ENCODE measurements at regions not wholly inside any gene's neighbourhood (a gene's known extent, or its start where the extent isn't known, plus 50 kb on each side); places are given as distances from the start of the nearest gene placed in this dataset.

GRCh38 chr9:16992138-16992537 is 121.7 kb upstream of the BNC2 start:
- H3K4me1 ChIP-seq = no peaks in the 10 kb centered on the region
- no peaks in the 10 kb centered on the region for H3K36me3 ChIP-seq
- intact Hi-C loops (cut with DNase I) = no loop called here
- no peak for ATAC-seq
- no peaks in the 10 kb centered on the region for H3K27me3 ChIP-seq
- DNase-seq = no peak
- TF ChIP-seq, protein P1, sequence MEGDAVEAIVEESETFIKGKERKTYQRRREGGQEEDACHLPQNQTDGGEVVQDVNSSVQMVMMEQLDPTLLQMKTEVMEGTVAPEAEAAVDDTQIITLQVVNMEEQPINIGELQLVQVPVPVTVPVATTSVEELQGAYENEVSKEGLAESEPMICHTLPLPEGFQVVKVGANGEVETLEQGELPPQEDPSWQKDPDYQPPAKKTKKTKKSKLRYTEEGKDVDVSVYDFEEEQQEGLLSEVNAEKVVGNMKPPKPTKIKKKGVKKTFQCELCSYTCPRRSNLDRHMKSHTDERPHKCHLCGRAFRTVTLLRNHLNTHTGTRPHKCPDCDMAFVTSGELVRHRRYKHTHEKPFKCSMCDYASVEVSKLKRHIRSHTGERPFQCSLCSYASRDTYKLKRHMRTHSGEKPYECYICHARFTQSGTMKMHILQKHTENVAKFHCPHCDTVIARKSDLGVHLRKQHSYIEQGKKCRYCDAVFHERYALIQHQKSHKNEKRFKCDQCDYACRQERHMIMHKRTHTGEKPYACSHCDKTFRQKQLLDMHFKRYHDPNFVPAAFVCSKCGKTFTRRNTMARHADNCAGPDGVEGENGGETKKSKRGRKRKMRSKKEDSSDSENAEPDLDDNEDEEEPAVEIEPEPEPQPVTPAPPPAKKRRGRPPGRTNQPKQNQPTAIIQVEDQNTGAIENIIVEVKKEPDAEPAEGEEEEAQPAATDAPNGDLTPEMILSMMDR (IDR thresholded peaks at IDR 0.05) = no peak
- peaks cover 15% of the 10 kb centered on the region for H3K9me3 ChIP-seq
- no peak overlapping the region for H3K27ac ChIP-seq
- H3K4me3 ChIP-seq = no peak overlapping the region

- Histone ChIP-seq H3K4me3 (no peak overlapping the region), H3K9me3 (no peaks in the 10 kb centered on the region), H3K27me3 (no peaks in the 10 kb centered on the region), H3K36me3 (no peaks in the 10 kb centered on the region), H3K27ac (no peak overlapping the region), H3K4me1 (no peaks in the 10 kb centered on the region)
- ATAC-seq (no peak), DNase-seq (no peak)
- TF ChIP-seq, protein P1 (IDR thresholded peaks at IDR 0.05) = no peak
- intact Hi-C loops (cut with DNase I) = no loop called here
Measured at GRCh38 chr9:16987026-16987425, 116.6 kb upstream of the BNC2 start.

DNA sequence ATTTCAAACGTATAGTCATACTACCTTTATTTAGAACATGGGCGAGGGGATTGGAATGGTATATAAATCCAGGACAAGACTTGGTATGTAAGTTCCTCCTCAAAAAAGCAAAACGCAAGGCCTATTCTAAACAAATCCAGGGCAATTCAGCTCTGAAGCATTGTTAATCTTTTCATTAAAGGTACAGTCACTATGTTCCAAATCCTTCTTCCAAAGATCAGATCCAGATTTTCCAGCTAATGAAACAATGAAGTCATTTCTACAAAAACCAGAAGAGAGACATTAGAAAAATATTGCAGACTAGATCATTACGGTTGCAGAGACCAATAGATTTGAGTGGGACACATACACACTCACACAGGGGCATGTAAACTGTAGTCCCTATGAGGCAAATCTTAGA is 116.1 kb upstream of the BNC2 start:
- TF ChIP-seq, protein P1 (IDR thresholded peaks at IDR 0.05) = no peak
- DNase-seq (no peak), ATAC-seq (no peak)
- Histone ChIP-seq H3K4me1 (no peaks in the 10 kb centered on the region), H3K36me3 (no peaks in the 10 kb centered on the region), H3K4me3 (no peak overlapping the region), H3K27me3 (no peaks in the 10 kb centered on the region), H3K27ac (no peak overlapping the region), H3K9me3 (no peaks in the 10 kb centered on the region)
- intact Hi-C loops (cut with DNase I) = no loop called here

DNA sequence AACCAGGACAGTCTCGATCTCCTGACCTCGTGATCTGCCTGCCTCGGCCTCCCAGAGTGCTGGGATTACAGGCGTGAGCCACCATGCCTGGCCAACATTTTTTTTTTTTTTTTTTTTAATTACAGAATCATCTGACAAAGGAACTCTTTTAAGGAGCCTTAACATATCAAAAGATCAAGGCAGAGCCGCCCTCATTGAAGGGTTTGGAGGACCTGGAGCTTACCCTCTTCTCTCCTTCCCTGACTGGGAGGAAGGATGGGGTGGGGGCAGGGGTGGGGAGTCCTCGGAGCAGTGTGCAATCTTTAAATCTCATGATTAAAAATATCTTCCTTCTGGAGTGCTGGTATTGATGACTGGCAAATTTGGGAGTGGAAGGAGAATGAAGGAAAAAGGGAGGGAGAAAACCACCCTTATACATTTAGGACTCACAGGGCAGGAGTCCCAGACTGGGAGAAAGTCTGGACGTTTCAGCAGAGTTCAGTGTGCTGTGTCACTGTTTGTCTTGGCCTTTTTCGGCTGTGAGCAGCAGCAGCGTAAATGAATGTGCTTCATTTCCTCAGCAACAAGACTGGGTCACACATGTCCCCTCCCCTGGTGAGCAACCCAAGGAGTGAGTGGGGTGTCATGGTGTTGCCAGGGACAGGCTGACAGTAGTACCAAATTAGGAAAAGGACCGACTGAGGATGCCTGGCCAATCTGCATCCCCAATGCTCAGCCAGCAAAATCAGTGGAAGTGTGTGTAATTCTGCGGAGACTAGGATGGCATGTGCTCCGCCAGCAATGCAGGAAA is 115.3 kb upstream of the BNC2 start:
- Histone ChIP-seq H3K27ac (no peak overlapping the region), H3K4me1 (no peaks in the 10 kb centered on the region), H3K27me3 (no peaks in the 10 kb centered on the region), H3K4me3 (no peak overlapping the region), H3K36me3 (no peaks in the 10 kb centered on the region), H3K9me3 (no peaks in the 10 kb centered on the region)
- intact Hi-C loops (cut with DNase I) = no loop called here
- DNase-seq (no peak), ATAC-seq (no peak)
- TF ChIP-seq, protein P1 (IDR thresholded peaks at IDR 0.05) = no peak

GRCh38 chr9:16982780-16983310 is 112.4 kb upstream of the BNC2 start:
- H3K9me3 ChIP-seq = no peaks in the 10 kb centered on the region
- ATAC-seq (no peak), DNase-seq (no peak)
- TF ChIP-seq, protein P1 (IDR thresholded peaks at IDR 0.05) = no peak
- H3K27ac ChIP-seq = no peak overlapping the region
- H3K27me3 ChIP-seq = no peaks in the 10 kb centered on the region
- H3K4me3 ChIP-seq = no peak overlapping the region
- no peaks in the 10 kb centered on the region for H3K4me1 ChIP-seq
- intact Hi-C loops (cut with DNase I) = no loop called here
- no peaks in the 10 kb centered on the region for H3K36me3 ChIP-seq
